OCI-LY7 (cell line): ENCODE measurements at regions not wholly inside any gene's neighbourhood (a gene's known extent, or its start where the extent isn't known, plus 50 kb on each side); places are given as distances from the start of the nearest gene placed in this dataset.

Experiments
- BruUV-seq: library from RNA; stranded (reverse); fragments of 400-500 nt; replicated peaks from 2 replicates; lab custom pipeline; 2021; lab: Mats Ljungman, UMichigan
- CTCF ChIA-PET: fragments of 300-600 bp; sonication (Branson Sonifier 250); formaldehyde crosslinking; loops from one replicate; lab custom pipeline; 2022; ENCODE audit warnings: antibody characterized with exemption; ENCODE audit not compliant: unreplicated experiment; lab: Charles Lee
- POLR2A ChIA-PET: fragments of 300-600 bp; sonication (Branson Sonifier 250); formaldehyde crosslinking; loops from one replicate; lab custom pipeline; 2022; ENCODE audit warnings: antibody characterized with exemption; lab: Charles Lee
- DNase-seq: peaks from one replicate; pipeline ENCODE4 v3.0.0-alpha.2; 2015; ENCODE audit warnings: low spot score
- H2AFZ ChIP-seq: fragments of 200-600 bp; sonication (generic), shearing (Covaris generic); 2 replicates; pipeline ENCODE4 v1.6.1; 2014; ENCODE audit warnings: mild to moderate bottlenecking, antibody characterized with exemption, low read length, moderate library complexity
- H3K27ac ChIP-seq: fragments of 200-600 bp; sonication (generic); 2 replicates; pipeline ENCODE4 v1.5.1; 2014; ENCODE audit warnings: mixed run types, low read depth, mild to moderate bottlenecking, moderate library complexity, low read length, inconsistent platforms; ENCODE audit not compliant: poor library complexity, severe bottlenecking
- H3K36me3 ChIP-seq: fragments of 200-600 bp; sonication (generic); 2 replicates; pipeline ENCODE4 v1.6.1; 2014; ENCODE audit warnings: mild to moderate bottlenecking, antibody characterized with exemption, low read length, moderate library complexity, mixed read lengths; ENCODE audit not compliant: insufficient read depth
- H3K4me1 ChIP-seq: fragments of 200-600 bp; sonication (generic); 2 replicates; pipeline ENCODE4 v1.5.1; 2014; ENCODE audit warnings: mild to moderate bottlenecking, low read length; ENCODE audit not compliant: insufficient read depth, poor library complexity, severe bottlenecking
- H3K4me2 ChIP-seq: fragments of 200-600 bp; sonication (generic); 2 replicates; pipeline ENCODE4 v1.6.1; 2014; ENCODE audit warnings: mild to moderate bottlenecking, low read length
- H3K4me3 ChIP-seq: fragments of 200-600 bp; sonication (generic); 2 replicates; pipeline ENCODE4 v1.5.1; 2014; ENCODE audit warnings: mild to moderate bottlenecking, low read depth, low read length; ENCODE audit not compliant: poor library complexity, severe bottlenecking
- H3K79me2 ChIP-seq: fragments of 200-600 bp; sonication (generic); 2 replicates; pipeline ENCODE4 v1.6.1; 2016; ENCODE audit warnings: low read depth, mild to moderate bottlenecking, low read length, moderate library complexity, mixed read lengths; ENCODE audit not compliant: insufficient read depth
- H3K9me2 ChIP-seq: fragments of 200-600 bp; sonication (generic); 2 replicates; pipeline ENCODE4 v1.6.1; 2016; ENCODE audit warnings: mild to moderate bottlenecking, low read length, mixed read lengths; ENCODE audit not compliant: insufficient read depth
- H3K9me3 ChIP-seq: fragments of 200-600 bp; sonication (generic); 2 replicates; pipeline ENCODE4 v1.6.1; 2014; ENCODE audit warnings: mild to moderate bottlenecking, mixed run types, low read length, mixed read lengths
- H4K20me1 ChIP-seq: fragments of 200-600 bp; sonication (generic); 2 replicates; pipeline ENCODE4 v1.6.1; 2014; ENCODE audit warnings: mild to moderate bottlenecking, antibody characterized with exemption, low read length, moderate library complexity, mixed read lengths; ENCODE audit not compliant: insufficient read depth
- CTCF ChIP-seq: fragments of 200-600 bp; sonication (generic); conservative IDR thresholded peaks from 2 replicates; pipeline ENCODE4 v1.5.1; 2014; ENCODE audit warnings: mild to moderate bottlenecking, antibody characterized with exemption, low read length, moderate library complexity, mixed read lengths
- EZH2phosphoT487 ChIP-seq: fragments of 200-600 bp; sonication (generic); IDR thresholded peaks from 2 replicates; pipeline ENCODE4 v1.6.1; 2018; ENCODE audit warnings: low read depth, borderline replicate concordance, mild to moderate bottlenecking, mixed run types, antibody characterized with exemption, low read length, moderate library complexity, mixed read lengths
- intact Hi-C: fragments of 100-400 bp; cut with micrococcal nuclease; formaldehyde crosslinking; loops from one replicate; pipeline ENCODE4 v1.10.0; 2022; ENCODE audit not compliant: unreplicated experiment

GRCh38 chr2:71813315-71813714 lies 334.3 kb downstream of the CYP26B1 start:
- no TSS peak for BruUV-seq
- no peak for DNase-seq
- Histone ChIP-seq H3K27ac (no peak overlapping the region), H3K79me2 (no peaks in the 10 kb centered on the region), H3K4me3 (no peak overlapping the region), H3K9me3 (no peaks in the 10 kb centered on the region), H3K9me2 (no peaks in the 10 kb centered on the region), H3K4me1 (no peaks in the 10 kb centered on the region), H3K4me2 (no peak overlapping the region), H3K36me3 (no peaks in the 10 kb centered on the region), H4K20me1 (no peaks in the 10 kb centered on the region), H2AFZ (no peak overlapping the region)
- intact Hi-C loops, result no loop called here
- TF ChIP-seq CTCF (no peak), EZH2phosphoT487 (no peak)
- CTCF ChIA-PET, result no interaction called here
- POLR2A ChIA-PET, result no interaction called here

GRCh38 chr2:71812736-71813135 lies 334.9 kb downstream of the CYP26B1 start:
- H3K9me3 ChIP-seq, result no peaks in the 10 kb centered on the region
- no peak overlapping the region for H3K4me2 ChIP-seq
- H3K4me3 ChIP-seq, result no peak overlapping the region
- H3K27ac ChIP-seq, result no peak overlapping the region
- no peaks in the 10 kb centered on the region for H3K4me1 ChIP-seq
- CTCF ChIA-PET, result no interaction called here
- no peak overlapping the region for H2AFZ ChIP-seq
- no peaks in the 10 kb centered on the region for H3K36me3 ChIP-seq
- BruUV-seq, result no TSS peak
- H3K9me2 ChIP-seq, result no peaks in the 10 kb centered on the region
- POLR2A ChIA-PET, result no interaction called here
- intact Hi-C loops, result no loop called here
- no peaks in the 10 kb centered on the region for H3K79me2 ChIP-seq
- no peak for DNase-seq
- TF ChIP-seq CTCF (no peak), EZH2phosphoT487 (no peak)
- no peaks in the 10 kb centered on the region for H4K20me1 ChIP-seq

- Histone ChIP-seq H3K27ac (no peak overlapping the region), H3K4me3 (no peak overlapping the region), H3K4me2 (no peak overlapping the region), H3K9me2 (no peaks in the 10 kb centered on the region), H3K4me1 (no peaks in the 10 kb centered on the region), H3K9me3 (no peaks in the 10 kb centered on the region), H4K20me1 (no peaks in the 10 kb centered on the region), H3K36me3 (no peaks in the 10 kb centered on the region), H2AFZ (no peak overlapping the region), H3K79me2 (no peaks in the 10 kb centered on the region)
- POLR2A ChIA-PET, result no interaction called here
- intact Hi-C loops, result no loop called here
- CTCF ChIA-PET, result no interaction called here
- no TSS peak for BruUV-seq
- TF ChIP-seq CTCF, result no peak
- TF ChIP-seq EZH2phosphoT487, result no peak
- DNase-seq, result no peak
Measured at GRCh38 chr2:71811726-71812125, 335.9 kb downstream of the CYP26B1 start.
